GM19397 (cell line): ENCODE measurements at regions not wholly inside any gene's neighbourhood (a gene's known extent, or its start where the extent isn't known, plus 50 kb on each side); places are given as distances from the start of the nearest gene placed in this dataset.

Experiments
- ATAC-seq: cut with Tn5 transposase; IDR thresholded peaks from one replicate; pipeline ENCODE4 v1.9.1; 2021; ENCODE audit warnings: mild to moderate bottlenecking, moderate library complexity; ENCODE audit not compliant: unreplicated experiment

DNA sequence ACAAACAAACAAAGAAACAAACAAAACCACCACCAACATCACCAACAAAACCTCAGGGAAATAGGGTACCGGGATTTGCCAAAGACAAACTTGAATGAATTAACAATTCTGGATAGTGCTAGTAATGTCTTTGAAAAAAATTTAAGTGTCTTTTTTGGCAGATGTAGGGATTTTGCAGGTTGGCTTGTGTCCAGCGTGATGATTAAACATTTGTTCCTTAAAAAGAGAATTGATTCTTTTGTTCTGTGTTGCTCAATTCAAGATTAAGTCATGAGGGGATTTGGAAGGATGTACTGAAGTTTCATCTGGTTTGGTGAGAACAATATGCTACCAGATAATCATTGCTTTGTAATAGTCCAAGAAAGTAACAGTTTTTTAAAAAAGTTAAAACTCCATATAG is 125.1 kb upstream of the HS3ST5 start:
- no peak for ATAC-seq

DNA sequence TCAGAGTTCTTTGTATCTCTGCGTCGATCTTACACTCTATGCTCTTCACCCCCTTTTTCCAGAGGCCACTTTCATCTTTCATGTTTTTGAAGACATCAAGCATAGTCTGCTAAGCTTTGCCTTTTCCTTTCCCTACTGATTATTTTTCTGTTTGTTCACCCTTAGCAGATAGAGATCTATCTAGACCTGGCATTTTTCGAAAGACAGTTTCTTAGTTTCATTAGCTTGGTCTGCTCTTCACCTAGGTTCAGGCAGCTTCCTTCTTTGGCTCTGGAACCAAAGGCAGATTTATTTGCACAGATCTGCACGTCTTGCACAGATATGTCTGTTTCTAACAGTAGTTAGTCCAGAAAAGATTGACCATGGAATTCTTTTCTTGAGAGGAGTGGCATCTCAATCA is 122.7 kb upstream of the HS3ST5 start:
- ATAC-seq, result no peak

DNA sequence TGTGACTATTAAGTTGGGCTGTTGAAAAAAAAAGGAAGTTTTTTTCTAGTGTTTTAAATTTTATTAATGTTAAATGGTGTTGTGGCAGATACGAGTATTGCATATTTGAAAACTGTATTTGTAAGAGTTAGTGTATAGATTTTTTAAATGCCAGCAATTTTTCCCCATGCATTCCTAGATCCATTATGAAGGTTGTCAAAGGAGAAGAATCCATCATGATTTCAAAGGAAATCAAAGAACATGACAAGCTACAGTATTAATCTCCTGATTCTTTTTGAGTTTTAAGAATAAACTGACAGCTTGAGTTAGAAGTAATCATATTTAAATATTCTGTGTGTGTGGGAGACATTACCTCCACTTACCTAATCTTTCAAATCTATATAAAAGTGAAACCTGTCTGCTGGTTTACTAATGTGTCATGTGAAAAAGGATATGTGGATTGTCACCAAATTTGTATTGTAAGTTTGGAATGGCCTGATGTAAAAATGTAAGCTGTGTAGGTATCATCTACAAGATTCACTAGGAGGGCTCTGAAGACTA is 111.0 kb upstream of the HS3ST5 start:
- no peak for ATAC-seq

DNA sequence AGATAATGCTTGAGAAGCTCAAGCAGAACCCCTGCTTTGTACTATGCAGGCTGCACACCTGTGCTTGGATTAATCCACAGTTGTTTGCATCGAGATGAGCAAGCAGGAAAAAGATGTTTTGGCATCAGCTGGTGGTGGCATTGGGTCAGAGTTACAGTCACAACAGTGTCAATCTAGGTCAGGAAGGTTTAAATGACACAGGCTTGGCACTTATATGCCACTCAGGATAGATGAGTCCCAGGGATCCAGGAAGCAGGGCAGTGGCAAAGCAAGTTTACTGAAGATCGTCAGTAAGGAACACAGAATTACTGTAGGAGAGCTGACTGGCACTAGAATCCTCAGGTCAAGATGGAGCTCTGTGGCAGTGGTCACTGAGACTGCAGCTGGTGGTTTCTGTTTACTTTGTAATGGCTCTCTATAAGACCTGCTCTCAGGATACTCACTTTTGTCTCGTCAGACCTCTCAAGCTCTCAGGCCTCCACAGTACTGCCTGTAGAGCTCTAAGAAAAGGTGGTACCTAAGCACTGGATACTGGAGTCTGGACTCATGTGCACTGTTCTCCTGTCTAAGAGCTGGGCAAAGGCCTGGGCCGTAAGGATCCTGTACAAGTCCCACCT is 110.1 kb upstream of the HS3ST5 start:
- no peak for ATAC-seq

DNA sequence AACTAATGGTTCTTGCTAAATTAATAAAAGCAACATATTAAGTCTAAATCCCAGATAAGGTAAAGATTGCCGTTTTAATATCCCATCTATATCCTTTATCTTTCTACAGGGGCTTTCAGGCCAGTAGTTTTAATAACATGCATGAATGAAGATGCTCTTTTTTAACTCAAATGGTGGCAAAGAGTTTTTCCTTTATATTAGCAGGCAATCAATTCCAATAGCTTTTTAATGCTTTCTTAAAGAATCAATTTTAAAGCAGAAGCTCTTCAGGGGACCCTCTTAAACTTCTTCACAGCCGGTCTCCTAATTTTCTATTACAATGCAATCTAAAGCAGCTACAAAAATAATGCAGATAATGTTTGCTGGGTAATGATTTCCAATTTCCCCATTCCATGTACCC is 107.8 kb upstream of the HS3ST5 start:
- ATAC-seq, result no peak

DNA sequence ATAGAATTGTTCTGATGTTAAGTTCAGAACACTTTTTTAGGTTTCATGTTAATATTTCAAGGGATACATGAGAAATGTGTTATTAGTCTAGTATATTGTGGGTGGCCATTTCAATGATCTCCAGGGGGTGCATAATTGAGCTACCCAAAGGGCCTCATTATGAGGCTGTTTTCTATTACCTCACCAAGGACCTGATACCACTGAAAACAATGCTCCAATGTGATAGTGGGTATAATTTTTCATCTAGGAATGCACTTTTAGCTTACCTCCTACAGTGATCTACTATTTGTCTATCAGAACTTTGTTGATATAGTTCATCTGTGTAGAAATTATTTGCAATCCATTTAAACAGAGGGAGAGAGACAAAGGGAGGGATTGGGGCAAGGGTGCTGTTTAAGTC is 106.8 kb upstream of the HS3ST5 start:
- no peak for ATAC-seq

DNA sequence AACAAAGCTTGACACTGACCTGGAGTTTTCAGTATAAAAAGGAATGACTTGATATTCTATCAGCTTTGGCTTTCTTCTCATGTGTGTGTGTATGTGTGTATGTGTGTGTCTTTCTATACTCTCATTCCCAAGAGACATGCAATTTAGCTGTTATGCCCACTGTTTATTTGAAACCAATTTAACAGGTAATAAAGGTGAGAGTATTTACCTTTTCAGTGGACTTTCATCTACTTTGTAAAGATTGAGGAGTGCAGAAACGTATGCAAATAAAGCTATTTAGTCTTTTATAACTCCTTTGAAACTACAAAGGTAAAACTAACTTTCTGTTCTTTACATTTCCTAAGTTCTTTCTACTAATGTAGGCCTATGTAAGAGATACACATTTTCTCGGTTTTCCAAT is 103.5 kb upstream of the HS3ST5 start:
- no peak for ATAC-seq

DNA sequence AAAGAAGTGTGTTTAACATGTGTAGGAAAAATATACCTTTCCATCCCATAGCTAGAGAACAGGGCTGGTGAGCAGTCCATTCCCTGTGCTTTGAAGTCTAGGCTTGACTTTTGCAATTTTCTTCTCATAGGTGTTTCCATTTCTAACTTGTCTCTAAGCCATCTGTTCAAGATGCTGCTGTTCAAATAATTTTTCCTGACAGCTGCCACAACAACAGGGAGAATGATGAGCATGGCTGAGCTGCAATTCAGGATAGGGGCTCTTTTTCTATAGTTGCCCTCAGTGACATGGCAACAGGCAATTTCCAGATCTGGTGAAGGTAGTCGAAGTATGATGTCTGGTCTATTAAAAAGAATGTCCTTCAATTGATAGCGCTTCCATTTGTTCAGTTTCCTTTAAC is 103.0 kb upstream of the HS3ST5 start:
- no peak for ATAC-seq

DNA sequence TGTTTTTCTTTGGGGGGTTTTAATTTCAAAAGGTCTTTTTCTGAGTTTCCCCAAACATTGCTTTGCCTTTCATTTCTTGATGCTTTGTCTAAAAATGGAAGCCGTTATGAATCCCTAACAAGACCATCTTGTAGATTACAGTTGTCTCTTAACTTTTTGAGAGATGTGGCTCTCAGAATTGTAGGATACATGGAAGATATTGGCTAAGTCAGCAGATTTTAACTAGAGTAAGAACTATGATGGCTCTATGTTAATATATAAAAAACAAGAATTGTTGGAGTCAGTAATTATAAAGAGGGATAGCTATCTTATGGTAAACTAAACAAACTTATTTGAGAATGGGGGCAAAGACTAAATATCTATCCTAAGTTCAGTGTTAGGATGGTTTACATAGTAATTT is 96.6 kb upstream of the HS3ST5 start:
- no peak for ATAC-seq

DNA sequence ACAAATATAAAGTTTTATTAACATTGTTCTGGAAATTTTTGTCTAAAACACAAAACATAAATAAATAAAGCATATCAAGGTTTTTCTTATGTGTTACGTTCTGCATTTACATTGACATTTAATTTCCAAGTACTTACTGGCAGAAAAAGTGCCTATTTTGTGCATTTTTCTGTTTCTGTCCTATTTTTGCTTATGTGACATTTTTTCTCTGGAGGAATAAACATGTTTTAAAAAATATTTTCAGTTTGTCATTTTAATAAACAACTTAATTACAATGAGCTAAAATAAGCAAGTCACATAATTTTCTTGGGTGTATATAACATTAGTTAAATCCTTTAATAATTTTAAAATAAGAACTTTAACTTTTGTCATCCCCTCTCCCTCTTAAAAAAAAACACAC is 94.4 kb upstream of the HS3ST5 start:
- no peak for ATAC-seq

DNA sequence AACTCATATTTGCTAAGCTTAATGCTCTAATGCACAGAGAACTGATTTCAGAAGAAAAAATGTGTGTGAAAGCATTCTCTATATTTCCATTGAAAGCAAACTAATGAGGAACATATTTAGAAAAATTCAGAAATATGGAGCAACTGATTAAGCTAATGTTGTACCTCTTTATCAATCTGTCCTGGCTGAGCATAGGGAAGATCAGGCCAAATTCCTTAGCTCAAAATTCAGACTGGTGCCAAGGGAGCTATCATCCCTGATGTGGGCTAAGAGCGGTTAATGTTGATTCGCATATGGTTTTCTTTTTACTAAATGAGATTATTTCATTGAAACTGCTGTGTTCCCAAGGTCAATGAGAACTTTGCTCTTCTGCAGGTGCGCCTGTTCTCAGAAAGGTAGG is 93.9 kb upstream of the HS3ST5 start:
- no peak for ATAC-seq

DNA sequence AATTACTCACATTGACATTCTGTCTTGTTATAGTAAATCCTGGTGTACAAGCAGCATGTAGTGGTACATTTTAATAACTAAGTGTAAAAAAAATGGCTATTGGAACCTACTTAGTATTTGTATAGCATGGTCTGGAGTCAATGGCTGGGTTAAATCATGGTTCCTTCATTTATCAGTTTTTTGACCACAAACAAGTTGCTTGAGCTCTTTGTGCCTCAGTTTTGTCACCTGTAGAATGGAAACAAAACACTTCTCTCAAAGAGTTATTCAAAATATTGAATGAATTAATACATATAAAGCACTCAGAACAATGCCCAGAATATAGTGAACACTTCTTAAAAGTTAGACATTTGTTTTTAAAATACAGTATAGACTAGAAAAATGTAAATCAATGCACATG is 93.2 kb upstream of the HS3ST5 start:
- no peak for ATAC-seq

DNA sequence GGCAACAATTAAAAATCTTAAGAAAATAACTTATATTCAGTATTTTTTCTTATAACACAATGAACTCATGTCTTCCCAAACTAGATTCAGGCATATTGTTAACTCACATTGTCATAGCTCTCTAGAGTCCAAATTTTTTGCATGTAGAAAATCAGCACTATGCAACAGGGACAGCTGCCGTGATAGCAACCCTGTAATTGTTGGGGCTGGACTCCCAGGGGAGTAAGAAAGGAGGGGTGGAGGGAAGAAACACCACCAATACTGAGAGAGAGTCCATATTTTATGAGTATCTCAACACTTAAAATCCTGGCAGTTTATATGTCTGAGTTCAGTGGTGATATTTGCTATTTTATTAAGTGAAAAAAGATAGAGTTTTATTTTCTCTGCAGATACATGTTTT is 89.6 kb upstream of the HS3ST5 start:
- ATAC-seq, result no peak

DNA sequence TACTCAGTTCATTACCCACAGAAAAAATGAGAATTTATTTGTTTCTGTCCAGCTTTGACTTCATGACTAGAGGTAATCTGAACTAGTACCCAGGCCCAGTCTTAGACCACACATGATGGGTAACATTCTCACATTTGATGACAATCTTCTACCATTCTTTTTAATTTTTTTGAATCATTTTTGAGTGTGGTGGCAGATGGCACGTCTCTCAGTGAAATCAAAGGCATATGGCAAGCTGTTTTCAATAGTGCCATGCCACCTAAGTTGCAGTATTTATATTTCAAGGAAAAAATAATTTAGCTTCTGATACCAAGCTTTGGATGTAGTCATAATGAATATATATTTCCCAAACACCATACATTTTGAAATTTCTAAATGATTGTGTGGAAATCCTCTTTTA is 88.8 kb upstream of the HS3ST5 start:
- no peak for ATAC-seq

DNA sequence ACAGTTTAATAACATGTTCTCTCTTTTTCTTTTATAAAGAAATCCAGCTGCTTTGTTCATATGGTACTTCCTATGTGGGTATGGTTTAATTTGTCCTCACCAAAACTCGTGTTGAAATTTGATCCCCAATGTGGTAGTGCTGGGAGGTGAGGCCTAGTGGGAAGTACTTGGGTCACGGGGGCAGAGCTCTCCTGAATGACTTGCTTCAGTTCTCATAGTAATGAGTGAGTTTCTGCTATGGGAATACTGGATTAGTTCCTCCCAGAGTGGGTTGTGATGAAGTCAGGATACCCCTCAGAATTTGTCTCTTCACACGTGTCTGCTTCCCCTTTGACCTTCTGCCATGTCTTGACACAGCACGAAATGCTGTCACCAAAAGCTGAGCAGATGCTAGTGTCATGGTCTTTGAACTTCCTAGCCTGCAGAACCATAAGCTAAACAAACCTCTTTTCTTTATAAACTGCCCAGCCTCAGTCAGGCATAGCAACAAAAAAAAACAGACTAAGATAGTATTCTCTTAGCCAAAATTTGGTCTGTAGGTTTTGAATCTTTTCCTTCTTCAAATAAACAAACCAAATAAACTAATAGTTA is 87.8 kb upstream of the HS3ST5 start:
- ATAC-seq, result no peak

DNA sequence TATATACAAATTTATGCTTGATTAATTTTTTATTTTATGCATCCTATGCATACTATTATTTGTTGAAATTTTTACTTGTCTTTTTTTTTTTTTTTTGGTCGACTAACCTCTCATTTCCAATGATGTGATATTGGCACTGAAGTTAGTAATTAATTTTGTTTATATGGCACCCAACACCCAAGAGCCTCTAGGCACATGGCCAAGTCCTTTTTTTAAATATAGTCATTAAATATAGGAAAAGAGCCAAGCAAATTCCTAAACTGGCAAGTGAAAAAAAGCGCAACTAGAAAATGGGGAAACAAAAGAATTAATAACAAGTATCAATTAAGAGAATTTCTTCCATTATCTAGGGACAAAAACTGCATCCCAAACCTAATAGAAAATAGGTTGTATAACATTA is 85.5 kb upstream of the HS3ST5 start:
- no peak for ATAC-seq

DNA sequence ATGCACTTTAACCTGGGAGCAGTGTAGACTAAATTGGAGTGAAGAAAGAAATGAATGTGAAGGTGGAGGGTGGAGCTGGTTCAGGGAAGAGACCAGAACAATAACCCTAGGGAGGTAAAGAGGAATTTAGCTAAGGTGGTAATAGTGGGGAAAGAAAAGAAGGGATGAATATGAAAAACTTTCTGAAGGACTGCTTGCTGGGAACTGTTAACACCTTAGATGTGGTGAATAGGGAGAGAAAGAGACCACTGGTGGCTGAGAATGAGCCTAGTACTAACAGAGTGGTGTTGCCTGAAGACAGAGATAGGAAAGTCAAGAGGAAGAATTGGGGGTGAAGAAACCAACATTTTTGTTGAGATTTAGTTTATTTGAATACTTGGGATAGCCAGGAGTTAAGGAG is 78.4 kb upstream of the HS3ST5 start:
- no peak for ATAC-seq

DNA sequence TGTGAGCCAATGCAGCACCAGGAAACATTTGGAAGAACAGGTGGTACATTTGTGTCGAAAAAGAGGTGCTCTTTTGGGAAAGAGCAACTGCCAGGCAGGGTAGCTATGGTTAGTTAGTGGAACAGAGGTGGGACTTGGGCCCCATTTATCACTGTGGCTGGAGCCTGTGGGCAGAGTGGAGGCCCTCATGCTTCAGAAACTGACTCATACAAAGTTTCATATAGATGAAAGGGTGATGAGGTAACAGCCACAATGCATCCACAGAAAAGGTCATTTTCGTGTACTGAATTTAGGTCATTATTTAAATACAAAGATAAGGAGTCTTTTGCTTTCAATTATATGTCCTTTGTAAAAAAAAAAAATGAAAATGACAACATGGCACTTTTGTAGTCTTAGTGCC is 76.4 kb upstream of the HS3ST5 start:
- no peak for ATAC-seq

DNA sequence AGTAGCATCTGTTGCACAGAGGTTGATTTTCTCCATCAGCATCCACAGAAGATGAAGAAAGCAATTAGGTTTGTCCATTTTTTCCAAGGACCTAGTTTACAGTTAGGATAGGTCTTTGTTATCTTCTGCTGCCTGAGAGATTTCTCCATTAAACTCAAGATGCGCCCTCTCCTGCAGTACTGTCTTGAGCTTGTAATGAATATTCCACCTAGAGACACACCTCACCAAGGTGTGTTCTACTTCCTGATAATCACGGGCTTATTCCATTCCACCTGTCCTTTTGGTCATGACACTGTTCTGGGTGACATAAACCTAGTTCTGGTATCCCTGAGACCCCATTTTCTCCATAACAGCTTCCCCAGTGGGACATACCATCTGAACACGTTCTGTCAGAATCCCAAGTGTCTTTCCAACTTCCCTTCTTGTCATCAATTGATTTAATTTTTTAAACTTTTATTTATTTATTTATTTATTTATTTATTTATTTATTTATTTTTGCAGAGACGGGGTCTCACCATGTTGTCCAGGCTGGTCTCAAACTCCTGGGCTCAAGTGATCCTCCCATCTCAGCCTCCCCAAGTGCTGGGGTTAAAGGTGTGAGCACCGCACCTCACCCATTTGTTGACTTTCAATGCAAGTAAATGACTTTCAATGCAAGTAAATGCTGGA is 75.6 kb upstream of the HS3ST5 start:
- no peak for ATAC-seq

DNA sequence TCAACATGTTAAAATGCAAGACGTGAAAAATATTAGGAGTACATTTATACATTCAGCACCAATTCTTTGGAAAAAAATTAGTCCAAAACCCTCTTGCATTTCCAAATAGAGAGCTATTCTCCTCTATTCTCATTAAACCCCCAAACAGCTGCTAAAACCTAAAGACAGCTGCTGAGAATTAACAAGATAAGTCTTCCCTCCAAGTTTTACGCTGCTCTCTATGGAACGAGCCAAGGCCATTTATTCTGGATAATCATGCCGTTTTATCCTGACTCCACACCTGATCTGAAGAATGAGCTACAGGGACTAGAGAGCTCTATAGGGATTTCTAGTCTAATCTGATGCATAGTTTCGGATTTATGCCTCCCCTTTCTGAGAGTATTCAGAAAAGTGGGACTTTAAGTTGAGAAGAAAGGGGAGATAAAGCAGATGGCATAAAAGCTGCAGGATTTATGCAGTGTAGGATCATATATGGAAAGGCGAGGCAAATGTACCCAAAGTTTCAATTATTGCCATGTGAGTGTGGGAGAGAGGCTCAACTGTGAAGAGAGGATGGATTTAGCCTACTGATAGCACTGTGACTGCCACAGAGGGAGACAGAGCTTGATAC is 64.7 kb upstream of the HS3ST5 start:
- ATAC-seq, result no peak

DNA sequence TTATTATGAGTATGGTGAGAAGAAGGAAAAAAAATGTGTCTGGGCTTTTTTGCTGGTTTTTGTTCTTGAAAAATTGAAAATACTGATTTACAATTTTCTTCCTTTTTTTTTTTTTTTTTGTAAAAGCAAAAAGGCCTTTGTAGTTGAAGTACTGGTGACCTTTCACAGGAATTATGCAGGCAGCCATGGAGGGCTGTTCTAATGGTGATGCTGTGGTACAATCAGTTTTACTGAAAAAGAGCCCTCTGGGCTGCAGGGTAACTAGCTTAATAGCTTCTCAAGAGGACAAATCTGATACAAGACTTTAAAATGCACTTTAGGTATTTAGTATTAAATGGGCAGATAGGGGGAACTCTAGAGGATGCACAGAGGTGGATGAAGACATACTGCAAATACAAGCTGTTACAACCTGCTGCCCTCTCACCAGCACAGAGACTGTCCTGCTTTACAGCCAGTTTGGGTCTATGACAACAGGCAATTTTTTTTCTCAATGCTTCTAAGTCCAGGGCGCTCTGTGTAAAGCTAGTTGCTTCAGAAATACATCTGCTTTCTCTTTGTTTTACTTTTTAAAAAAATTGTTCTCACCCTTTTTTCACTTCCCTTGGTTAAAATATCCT is 61.6 kb upstream of the HS3ST5 start:
- ATAC-seq, result no peak

DNA sequence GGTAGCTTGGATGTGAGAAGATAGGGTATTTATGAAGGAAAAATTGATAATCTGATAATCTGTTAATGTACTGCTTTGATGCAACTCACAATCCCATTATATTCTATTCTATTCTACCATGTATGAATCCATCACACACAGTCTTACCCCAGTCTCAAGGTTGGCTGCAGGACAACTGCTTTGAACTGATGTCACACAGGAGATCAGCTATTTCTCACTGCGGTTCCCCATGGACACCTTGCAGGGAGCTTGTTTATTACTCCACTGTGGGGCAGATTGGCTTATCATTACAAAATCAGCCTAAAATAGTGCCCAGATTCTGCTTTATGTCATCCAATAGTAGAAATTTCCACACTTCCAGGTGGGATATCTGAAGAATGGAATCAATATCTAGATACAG is 61.0 kb upstream of the HS3ST5 start:
- ATAC-seq, result no peak
